ENCODE measurements at regions not wholly inside any gene's neighbourhood (a gene's known extent, or its start where the extent isn't known, plus 50 kb on each side); places are given as distances from the start of the nearest gene placed in this dataset.

DNA sequence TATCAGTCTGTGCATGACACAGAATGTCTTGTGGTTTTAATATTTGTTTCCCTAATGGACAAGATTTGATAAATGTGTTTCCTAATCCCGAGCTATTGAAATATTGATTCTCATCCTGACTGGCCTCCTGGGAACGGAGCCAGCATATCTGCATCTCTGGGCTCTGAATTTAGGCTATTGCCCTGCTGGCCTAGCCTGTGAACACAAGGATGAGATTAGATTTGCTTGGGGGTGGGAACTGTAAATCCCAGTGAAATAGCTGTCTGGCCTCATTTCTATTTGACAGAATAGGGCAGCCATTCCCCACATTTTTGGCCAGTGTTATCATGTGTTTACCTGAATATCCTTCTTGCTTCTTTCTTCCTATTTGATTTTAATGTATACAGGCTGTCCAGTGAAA, 198.4 kb upstream of the SOX4 start:
- Histone ChIP-seq H3K4me3 (ENCODE audit: low read depth in 2 of 2, low read length in 2 of 2) (no peak overlapping the region), H3K36me3 (ENCODE audit: control insufficient read depth, insufficient read depth, low read length) (no peaks in the 10 kb centered on the region), H3K27me3 (ENCODE audit: control insufficient read depth, insufficient read depth, low read length) (no peaks in the 10 kb centered on the region), H3K27ac (ENCODE audit: low read length) (no peak overlapping the region), H3K9me3 (ENCODE audit: control insufficient read depth, insufficient read depth, low read depth, low read length) (no peaks in the 10 kb centered on the region), H3K4me1 (ENCODE audit: control insufficient read depth, insufficient read depth, low read length) (no peaks in the 10 kb centered on the region)
- BruUV-seq (replicated peaks), result no TSS peak
- CTCF ChIA-PET, result no interaction called here
- intact Hi-C loops (cut with micrococcal nuclease; ENCODE audit: unreplicated experiment) (no loop called here), in situ Hi-C loops (cut with HindIII; ENCODE audit: low pct_unique_long_range_greater_than_20kb, low sequenced_read_pairs) (no loop called here)
- POLR2A ChIA-PET, result no interaction called here
- ATAC-seq, result no peak
- DNase-seq (ENCODE audit: low read depth, low spot score), result no peak
- TF ChIP-seq, protein P1, sequence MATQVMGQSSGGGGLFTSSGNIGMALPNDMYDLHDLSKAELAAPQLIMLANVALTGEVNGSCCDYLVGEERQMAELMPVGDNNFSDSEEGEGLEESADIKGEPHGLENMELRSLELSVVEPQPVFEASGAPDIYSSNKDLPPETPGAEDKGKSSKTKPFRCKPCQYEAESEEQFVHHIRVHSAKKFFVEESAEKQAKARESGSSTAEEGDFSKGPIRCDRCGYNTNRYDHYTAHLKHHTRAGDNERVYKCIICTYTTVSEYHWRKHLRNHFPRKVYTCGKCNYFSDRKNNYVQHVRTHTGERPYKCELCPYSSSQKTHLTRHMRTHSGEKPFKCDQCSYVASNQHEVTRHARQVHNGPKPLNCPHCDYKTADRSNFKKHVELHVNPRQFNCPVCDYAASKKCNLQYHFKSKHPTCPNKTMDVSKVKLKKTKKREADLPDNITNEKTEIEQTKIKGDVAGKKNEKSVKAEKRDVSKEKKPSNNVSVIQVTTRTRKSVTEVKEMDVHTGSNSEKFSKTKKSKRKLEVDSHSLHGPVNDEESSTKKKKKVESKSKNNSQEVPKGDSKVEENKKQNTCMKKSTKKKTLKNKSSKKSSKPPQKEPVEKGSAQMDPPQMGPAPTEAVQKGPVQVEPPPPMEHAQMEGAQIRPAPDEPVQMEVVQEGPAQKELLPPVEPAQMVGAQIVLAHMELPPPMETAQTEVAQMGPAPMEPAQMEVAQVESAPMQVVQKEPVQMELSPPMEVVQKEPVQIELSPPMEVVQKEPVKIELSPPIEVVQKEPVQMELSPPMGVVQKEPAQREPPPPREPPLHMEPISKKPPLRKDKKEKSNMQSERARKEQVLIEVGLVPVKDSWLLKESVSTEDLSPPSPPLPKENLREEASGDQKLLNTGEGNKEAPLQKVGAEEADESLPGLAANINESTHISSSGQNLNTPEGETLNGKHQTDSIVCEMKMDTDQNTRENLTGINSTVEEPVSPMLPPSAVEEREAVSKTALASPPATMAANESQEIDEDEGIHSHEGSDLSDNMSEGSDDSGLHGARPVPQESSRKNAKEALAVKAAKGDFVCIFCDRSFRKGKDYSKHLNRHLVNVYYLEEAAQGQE (IDR thresholded peaks at IDR 0.05; ENCODE audit: insufficient read depth in 1 of 2, low read depth in 2 of 2, low read length in 1 of 2), result no peak
- TF ChIP-seq POLR2AphosphoS5 (IDR thresholded peaks at IDR 0.05; ENCODE audit: low read depth, low read length) (no peak), SIN3A (IDR thresholded peaks at IDR 0.05; ENCODE audit: borderline replicate concordance, insufficient read depth, low read depth, low read length) (no peak), TCF7L2 (IDR thresholded peaks at IDR 0.05; ENCODE audit: low read depth, low read length) (no peak)
- TF ChIP-seq, protein P2, sequence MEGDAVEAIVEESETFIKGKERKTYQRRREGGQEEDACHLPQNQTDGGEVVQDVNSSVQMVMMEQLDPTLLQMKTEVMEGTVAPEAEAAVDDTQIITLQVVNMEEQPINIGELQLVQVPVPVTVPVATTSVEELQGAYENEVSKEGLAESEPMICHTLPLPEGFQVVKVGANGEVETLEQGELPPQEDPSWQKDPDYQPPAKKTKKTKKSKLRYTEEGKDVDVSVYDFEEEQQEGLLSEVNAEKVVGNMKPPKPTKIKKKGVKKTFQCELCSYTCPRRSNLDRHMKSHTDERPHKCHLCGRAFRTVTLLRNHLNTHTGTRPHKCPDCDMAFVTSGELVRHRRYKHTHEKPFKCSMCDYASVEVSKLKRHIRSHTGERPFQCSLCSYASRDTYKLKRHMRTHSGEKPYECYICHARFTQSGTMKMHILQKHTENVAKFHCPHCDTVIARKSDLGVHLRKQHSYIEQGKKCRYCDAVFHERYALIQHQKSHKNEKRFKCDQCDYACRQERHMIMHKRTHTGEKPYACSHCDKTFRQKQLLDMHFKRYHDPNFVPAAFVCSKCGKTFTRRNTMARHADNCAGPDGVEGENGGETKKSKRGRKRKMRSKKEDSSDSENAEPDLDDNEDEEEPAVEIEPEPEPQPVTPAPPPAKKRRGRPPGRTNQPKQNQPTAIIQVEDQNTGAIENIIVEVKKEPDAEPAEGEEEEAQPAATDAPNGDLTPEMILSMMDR (IDR thresholded peaks at IDR 0.05), result no peak

DNA sequence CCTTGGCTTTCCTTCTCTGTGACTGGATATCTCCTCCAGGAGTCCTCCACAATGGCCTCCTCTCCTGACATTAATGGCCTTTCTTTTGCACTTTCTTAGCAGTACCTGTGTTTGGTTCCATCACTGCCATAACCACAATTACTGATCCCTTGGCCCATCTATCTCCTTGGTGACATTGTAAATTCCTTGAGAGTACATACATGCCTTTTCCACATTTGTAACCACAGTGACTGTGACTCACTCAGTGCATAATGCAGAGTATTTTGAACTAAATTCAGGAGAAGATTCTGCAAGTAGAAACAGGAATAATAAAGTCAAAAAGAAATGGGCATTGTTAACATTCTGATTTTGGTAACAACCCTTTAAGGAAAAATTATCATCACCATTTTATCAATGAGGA, 197.2 kb upstream of the SOX4 start:
- in situ Hi-C loops (cut with HindIII; ENCODE audit: low pct_unique_long_range_greater_than_20kb, low sequenced_read_pairs), result no loop called here
- CTCF ChIA-PET, result no interaction called here
- ATAC-seq (no peak), DNase-seq (ENCODE audit: low read depth, low spot score) (no peak)
- Histone ChIP-seq H3K27me3 (ENCODE audit: control insufficient read depth, insufficient read depth, low read length) (no peaks in the 10 kb centered on the region), H3K36me3 (ENCODE audit: control insufficient read depth, insufficient read depth, low read length) (no peaks in the 10 kb centered on the region), H3K4me3 (ENCODE audit: low read depth in 2 of 2, low read length in 2 of 2) (no peak overlapping the region), H3K27ac (ENCODE audit: low read length) (no peak overlapping the region), H3K9me3 (ENCODE audit: control insufficient read depth, insufficient read depth, low read depth, low read length) (no peaks in the 10 kb centered on the region), H3K4me1 (ENCODE audit: control insufficient read depth, insufficient read depth, low read length) (no peaks in the 10 kb centered on the region)
- intact Hi-C loops (cut with micrococcal nuclease; ENCODE audit: unreplicated experiment), result no loop called here
- TF ChIP-seq, protein P1 (IDR thresholded peaks at IDR 0.05; ENCODE audit: insufficient read depth in 1 of 2, low read depth in 2 of 2, low read length in 1 of 2), result no peak
- TF ChIP-seq TCF7L2 (IDR thresholded peaks at IDR 0.05; ENCODE audit: low read depth, low read length) (no peak), POLR2AphosphoS5 (IDR thresholded peaks at IDR 0.05; ENCODE audit: low read depth, low read length) (no peak), SIN3A (IDR thresholded peaks at IDR 0.05; ENCODE audit: borderline replicate concordance, insufficient read depth, low read depth, low read length) (no peak)
- TF ChIP-seq, protein P2 (IDR thresholded peaks at IDR 0.05), result no peak
- no TSS peak for BruUV-seq (replicated peaks)
- POLR2A ChIA-PET, result no interaction called here
